Upper lobe of left lung (tissue), 6 donors: ENCODE measurements at regions not wholly inside any gene's neighbourhood (a gene's known extent, or its start where the extent isn't known, plus 50 kb on each side); places are given as distances from the start of the nearest gene placed in this dataset.

Experiments
- ATAC-seq, 2 donors: fragments of 200-7000 bp; cut with Tn5 transposase; one replicate each; pipeline ENCODE4 v1.9.1; 2022; ENCODE audit warnings: mild to moderate bottlenecking in 2 of 2, moderate library complexity in 2 of 2; ENCODE audit not compliant: low FRiP score in 2 of 2
- DNase-seq, 2 donors: peaks; one replicate each; pipeline ENCODE4 v3.0.0-alpha.2; 2019 to 2020
- H3K27ac ChIP-seq, 4 donors: fragments of 200-600 bp; sonication (generic); one replicate each; pipeline ENCODE4 v1.5.1; 2016 to 2019
- H3K27me3 ChIP-seq, 4 donors: fragments of 200-600 bp; sonication (generic); one replicate each; pipeline ENCODE4 v1.5.1; 2017 to 2019
- H3K36me3 ChIP-seq, 4 donors: fragments of 200-600 bp; sonication (generic); one replicate each; pipeline ENCODE4 v1.5.1; 2016 to 2019
- H3K4me1 ChIP-seq, 4 donors: fragments of 200-600 bp; sonication (generic); one replicate each; pipeline ENCODE4 v1.5.1; 2018 to 2019
- H3K4me3 ChIP-seq, 4 donors: fragments of 200-600 bp; sonication (generic); one replicate each; pipeline ENCODE4 v1.5.1; 2017 to 2019; ENCODE audit warnings: mild to moderate bottlenecking in 2 of 4, moderate library complexity in 1 of 4
- H3K9me3 ChIP-seq, 4 donors: fragments of 200-600 bp; sonication (generic); one replicate each; pipeline ENCODE4 v1.5.1; 2018 to 2019
- EP300 ChIP-seq, 4 donors: sonication (generic); formaldehyde crosslinking; IDR thresholded peaks; one replicate each; pipeline ENCODE4 v1.5.1; 2017; ENCODE audit warnings: antibody characterized with exemption in 4 of 4, control low read depth in 2 of 4
- POLR2A ChIP-seq, 4 donors: fragments of 450-650 bp; IDR thresholded peaks; one replicate each; pipeline ENCODE4 v1.5.1; 2016 to 2017; ENCODE audit warnings: antibody characterized with exemption in 4 of 4, mild to moderate bottlenecking in 2 of 4
- POLR2AphosphoS5 ChIP-seq, 2 donors: sonication (generic); formaldehyde crosslinking; IDR thresholded peaks; one replicate each; pipeline ENCODE4 v1.5.1; 2017; ENCODE audit warnings: antibody characterized with exemption in 2 of 2
- WGBS, 2 donors: methylation state at CpG; one replicate each; pipeline ENCODE4 v1.1.5; 2017 to 2018; 5-methylcytosine and 5-hydroxymethylcytosine counted together
- TF ChIP-seq, protein P1 (sequence below), 6 experiments: fragments of 450-650 bp in 4 of 6; fragments of 200-600 bp in 2 of 6; sonication (generic) in 2 of 6; IDR thresholded peaks; one replicate each; pipeline ENCODE4 v1.5.1; 2016 to 2019; ENCODE audit warnings: antibody characterized with exemption in 6 of 6
- donor health status: DM: no; HTN: no; CAD: no; lungs with moderate emphysema.
- donor health status: DM: no; HTN: yes; CAD: no; lungs with severe emphysema.

GRCh38 chr3:104286645-104287044, 1080.1 kb upstream of the ALCAM start:
- Histone ChIP-seq H3K4me3 (no peak overlapping the region), H3K27ac (no peak overlapping the region), H3K9me3 (peaks cover 0 to 17% (median 10%) of the 10 kb centered on the region in 4 donors), H3K36me3 (no peaks in the 10 kb centered on the region), H3K4me1 (no peaks in the 10 kb centered on the region), H3K27me3 (no peaks in the 10 kb centered on the region)
- TF ChIP-seq, protein P1, sequence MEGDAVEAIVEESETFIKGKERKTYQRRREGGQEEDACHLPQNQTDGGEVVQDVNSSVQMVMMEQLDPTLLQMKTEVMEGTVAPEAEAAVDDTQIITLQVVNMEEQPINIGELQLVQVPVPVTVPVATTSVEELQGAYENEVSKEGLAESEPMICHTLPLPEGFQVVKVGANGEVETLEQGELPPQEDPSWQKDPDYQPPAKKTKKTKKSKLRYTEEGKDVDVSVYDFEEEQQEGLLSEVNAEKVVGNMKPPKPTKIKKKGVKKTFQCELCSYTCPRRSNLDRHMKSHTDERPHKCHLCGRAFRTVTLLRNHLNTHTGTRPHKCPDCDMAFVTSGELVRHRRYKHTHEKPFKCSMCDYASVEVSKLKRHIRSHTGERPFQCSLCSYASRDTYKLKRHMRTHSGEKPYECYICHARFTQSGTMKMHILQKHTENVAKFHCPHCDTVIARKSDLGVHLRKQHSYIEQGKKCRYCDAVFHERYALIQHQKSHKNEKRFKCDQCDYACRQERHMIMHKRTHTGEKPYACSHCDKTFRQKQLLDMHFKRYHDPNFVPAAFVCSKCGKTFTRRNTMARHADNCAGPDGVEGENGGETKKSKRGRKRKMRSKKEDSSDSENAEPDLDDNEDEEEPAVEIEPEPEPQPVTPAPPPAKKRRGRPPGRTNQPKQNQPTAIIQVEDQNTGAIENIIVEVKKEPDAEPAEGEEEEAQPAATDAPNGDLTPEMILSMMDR (IDR thresholded peaks at IDR 0.05): no peak
- TF ChIP-seq EP300 (IDR thresholded peaks at IDR 0.05) (no peak), POLR2AphosphoS5 (IDR thresholded peaks at IDR 0.05) (no peak)
- WGBS, 2 donors: 87 to 91% methylated on average over 5 of the region's 5 CpGs
- DNase-seq (no peak), ATAC-seq (no peak)

DNA sequence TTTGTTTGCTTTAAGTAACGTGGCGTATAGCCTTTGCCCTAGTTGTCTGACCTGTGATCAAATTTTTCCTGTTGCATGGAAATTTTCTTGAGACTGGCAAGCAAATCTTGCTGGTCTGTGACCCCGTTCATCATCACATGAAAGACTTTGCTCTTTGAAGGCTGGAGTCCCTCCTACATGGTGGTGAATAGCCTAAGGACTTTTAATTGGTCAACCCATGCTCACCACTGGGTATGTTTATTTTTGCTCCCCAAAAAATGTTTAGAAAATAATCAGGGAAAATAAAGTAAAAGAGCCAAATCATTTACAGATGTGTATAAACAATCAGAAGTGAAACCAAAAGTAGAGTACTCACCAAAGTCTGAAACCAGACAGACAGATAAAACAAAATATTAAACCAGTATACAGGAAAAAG, 1075.3 kb upstream of the ALCAM start:
- Histone ChIP-seq H3K36me3 (no peaks in the 10 kb centered on the region), H3K4me1 (no peaks in the 10 kb centered on the region), H3K4me3 (peak overlapping the region in 1 of 4 donors; percentile 6), H3K9me3 (peaks cover 0 to 7% (median 3%) of the 10 kb centered on the region in 4 donors), H3K27ac (no peak overlapping the region), H3K27me3 (no peaks in the 10 kb centered on the region)
- DNase-seq (no peak), ATAC-seq (no peak)
- 54 to 57% methylated on average over 3 of the region's 3 CpGs for WGBS, 2 donors
- TF ChIP-seq POLR2AphosphoS5 (IDR thresholded peaks at IDR 0.05): no peak
- no peak for TF ChIP-seq POLR2A (IDR thresholded peaks at IDR 0.05)
- TF ChIP-seq, protein P1 (IDR thresholded peaks at IDR 0.05): no peak
- no peak for TF ChIP-seq EP300 (IDR thresholded peaks at IDR 0.05)

GRCh38 chr3:104291878-104292277, 1074.8 kb upstream of the ALCAM start:
- peak overlapping the region in 1 of 4 donors; percentile 6 for H3K4me3 ChIP-seq
- no peak for ATAC-seq

DNA sequence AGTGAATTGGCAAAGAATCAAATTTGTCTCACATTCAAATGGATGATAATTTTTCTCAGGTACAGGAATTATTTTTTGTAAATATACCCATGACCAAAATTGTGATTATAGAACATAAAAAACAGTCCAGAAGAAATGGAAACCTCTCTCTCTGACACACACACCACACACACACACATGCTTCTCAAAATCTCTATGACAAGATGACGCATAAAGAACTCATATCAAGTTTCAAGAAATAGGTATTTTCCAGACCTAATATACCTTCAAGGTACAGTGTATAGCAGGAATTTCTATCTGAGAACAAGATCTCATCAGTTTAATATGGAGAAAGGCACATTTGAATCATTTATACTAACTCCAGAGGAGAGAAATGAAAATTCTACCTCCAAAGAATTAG, 1069.1 kb upstream of the ALCAM start:
- ATAC-seq (no peak), DNase-seq (no peak)
- 97 to 100% methylated on average over 1 of the region's 1 CpG for WGBS, 2 donors
- Histone ChIP-seq H3K27ac (no peak overlapping the region), H3K4me1 (no peaks in the 10 kb centered on the region), H3K4me3 (no peak overlapping the region), H3K9me3 (no peaks in the 10 kb centered on the region), H3K36me3 (no peaks in the 10 kb centered on the region), H3K27me3 (no peaks in the 10 kb centered on the region)
- TF ChIP-seq POLR2A (IDR thresholded peaks at IDR 0.05): no peak
- TF ChIP-seq EP300 (IDR thresholded peaks at IDR 0.05): no peak
- TF ChIP-seq, protein P1 (IDR thresholded peaks at IDR 0.05): no peak

More at GRCh38 chr3:104291878-104292277, 1074.8 kb upstream of the ALCAM start:
- WGBS, 2 donors: 57 to 63% methylated on average over 2 of the region's 2 CpGs
- TF ChIP-seq POLR2A (IDR thresholded peaks at IDR 0.05) (no peak), POLR2AphosphoS5 (IDR thresholded peaks at IDR 0.05) (no peak), EP300 (IDR thresholded peaks at IDR 0.05) (no peak)
- TF ChIP-seq, protein P1 (IDR thresholded peaks at IDR 0.05): no peak
- Histone ChIP-seq H3K9me3 (peaks cover 0 to 7% (median 3%) of the 10 kb centered on the region in 4 donors), H3K27ac (no peak overlapping the region), H3K27me3 (no peaks in the 10 kb centered on the region), H3K4me1 (no peaks in the 10 kb centered on the region), H3K36me3 (no peaks in the 10 kb centered on the region)
- no peak for DNase-seq

DNA sequence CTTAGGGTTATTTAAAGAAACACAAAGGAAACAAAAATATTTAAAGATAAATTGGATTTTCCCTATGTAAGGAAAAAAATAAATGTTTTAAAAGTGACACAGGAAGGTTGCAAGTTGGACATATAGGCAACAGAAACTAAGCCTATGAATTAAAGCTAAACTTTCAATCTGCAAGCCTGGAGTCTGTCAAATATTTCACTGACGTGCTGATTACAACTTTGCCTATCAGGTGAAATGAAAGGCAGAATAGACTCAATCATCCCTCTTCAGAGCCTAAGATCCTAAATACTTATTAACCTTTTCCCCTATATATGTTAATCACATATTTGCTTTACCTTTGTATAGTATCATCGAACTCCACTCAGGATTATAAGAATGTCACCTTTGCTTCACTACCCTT, 1068.0 kb upstream of the ALCAM start:
- Histone ChIP-seq H3K9me3 (no peaks in the 10 kb centered on the region), H3K4me1 (no peaks in the 10 kb centered on the region), H3K27ac (no peak overlapping the region), H3K27me3 (no peaks in the 10 kb centered on the region), H3K4me3 (no peak overlapping the region), H3K36me3 (no peaks in the 10 kb centered on the region)
- no peak for TF ChIP-seq POLR2A (IDR thresholded peaks at IDR 0.05)
- no peak for TF ChIP-seq POLR2AphosphoS5 (IDR thresholded peaks at IDR 0.05)
- TF ChIP-seq EP300 (IDR thresholded peaks at IDR 0.05): no peak
- TF ChIP-seq, protein P1 (IDR thresholded peaks at IDR 0.05): no peak
- DNase-seq: no peak
- ATAC-seq: no peak
- 35 to 47% methylated on average over 2 of the region's 2 CpGs for WGBS, 2 donors
